ENCODE measurements at regions not wholly inside any gene's neighbourhood (a gene's known extent, or its start where the extent isn't known, plus 50 kb on each side); places are given as distances from the start of the nearest gene placed in this dataset.

GRCh38 chr18:76670564-76671288 is 151.6 kb upstream of the ZNF236 start:
- TF ChIP-seq HDGF (IDR thresholded peaks at IDR 0.05; ENCODE audit: borderline replicate concordance) (no peak), NFRKB (IDR thresholded peaks at IDR 0.05) (no peak), CTBP1 (IDR thresholded peaks at IDR 0.05; ENCODE audit: borderline replicate concordance) (no peak), LEF1 (IDR thresholded peaks at IDR 0.05; ENCODE audit: borderline replicate concordance) (no peak), FOXA1 (IDR thresholded peaks at IDR 0.05) (no peak), ZNF384 (IDR thresholded peaks at IDR 0.05) (no peak), SUZ12 (IDR thresholded peaks at IDR 0.05) (no peak), TARDBP (IDR thresholded peaks at IDR 0.05) (no peak), FOXK2 (IDR thresholded peaks at IDR 0.05) (no peak), ELF4 (IDR thresholded peaks at IDR 0.05) (no peak), ARNT (IDR thresholded peaks at IDR 0.05) (no peak), L3MBTL2 (conservative IDR thresholded peaks at IDR 0.05) (no peak), BHLHE40 (IDR thresholded peaks at IDR 0.05; ENCODE audit: borderline replicate concordance) (no peak)
